DND-41 (cell line): ENCODE measurements at regions not wholly inside any gene's neighbourhood (a gene's known extent, or its start where the extent isn't known, plus 50 kb on each side); places are given as distances from the start of the nearest gene placed in this dataset.
"Not testable (repeated sequence)": the region's sequence is repeated elsewhere in the genome, so short reads cannot be mapped to it uniquely, and the experiment has no call there.

Experiments used
- ATAC-seq: fragments of 200-7000 bp; cut with Tn5 transposase; 3 replicates; pipeline ENCODE4 v1.9.1; 2021; ENCODE audit warnings: low read depth; ENCODE audit not compliant: insufficient read depth
- DNase-seq: peaks from one replicate; pipeline ENCODE4 v3.0.0-alpha.2; 2020
- H2AFZ ChIP-seq: 2 replicates; pipeline ENCODE4 v1.6.0; 2012; ENCODE audit warnings: low read depth, low read length
- H3K27ac ChIP-seq: 2 replicates; pipeline ENCODE4 v1.5.1; 2012; ENCODE audit warnings: low read length, inconsistent platforms
- H3K27me3 ChIP-seq: fragments of 200-600 bp; sonication (generic); 2 replicates; pipeline ENCODE4 v1.6.0; 2012; ENCODE audit warnings: low read length, mild to moderate bottlenecking, inconsistent platforms; ENCODE audit not compliant: insufficient read depth, poor library complexity
- H3K36me3 ChIP-seq: 2 replicates; pipeline ENCODE4 v1.5.1; 2012; ENCODE audit warnings: low read length, inconsistent platforms; ENCODE audit not compliant: insufficient read depth
- H3K4me1 ChIP-seq: 2 replicates; pipeline ENCODE4 v1.5.1; 2012; ENCODE audit warnings: mild to moderate bottlenecking, low read length; ENCODE audit not compliant: insufficient read depth
- H3K4me2 ChIP-seq: 2 replicates; pipeline ENCODE4 v1.6.0; 2012; ENCODE audit warnings: mild to moderate bottlenecking, moderate library complexity, low read length, inconsistent platforms; ENCODE audit not compliant: insufficient read depth
- H3K4me3 ChIP-seq, 2 experiments: fragments of 200-600 bp in 1 of 2; shearing (Covaris generic) in 1 of 2; 2 replicates each; pipeline ENCODE4 v1.5.1; 2012 to 2016; ENCODE audit warnings: inconsistent platforms in 2 of 2, low read length in 2 of 2, mild to moderate bottlenecking in 2 of 2, low read depth in 1 of 2, moderate library complexity in 1 of 2
- H3K79me2 ChIP-seq: 2 replicates; pipeline ENCODE4 v1.6.0; 2012; ENCODE audit warnings: low read length, inconsistent platforms; ENCODE audit not compliant: insufficient read depth
- H3K9ac ChIP-seq: 2 replicates; pipeline ENCODE4 v1.6.0; 2012; ENCODE audit warnings: low read depth, mild to moderate bottlenecking, inconsistent platforms, low read length, moderate library complexity
- H3K9me3 ChIP-seq: 2 replicates; pipeline ENCODE4 v1.5.1; 2012; ENCODE audit warnings: low read length, moderate library complexity, mild to moderate bottlenecking, inconsistent platforms; ENCODE audit not compliant: insufficient read depth, severe bottlenecking
- H4K20me1 ChIP-seq: 2 replicates; pipeline ENCODE4 v1.6.0; 2012; ENCODE audit warnings: low read length; ENCODE audit not compliant: insufficient read depth
- CTCF ChIP-seq: IDR thresholded peaks from 2 replicates; pipeline ENCODE4 v1.5.1; 2012; ENCODE audit warnings: borderline replicate concordance, low read length, moderate library complexity, mild to moderate bottlenecking; ENCODE audit not compliant: poor library complexity, severe bottlenecking; ENCODE audit errors: extremely low read depth
- EZH2 ChIP-seq: IDR thresholded peaks from 3 replicates; pipeline ENCODE4 v1.6.1; 2012; ENCODE audit warnings: borderline replicate concordance, low read depth, mild to moderate bottlenecking, moderate library complexity, low read length, inconsistent platforms; ENCODE audit not compliant: severe bottlenecking

GRCh38 chr1:173392895-173393658 is 84.1 kb upstream of the PRDX6 start:
- H3K4me3 ChIP-seq: no peak overlapping the region
- H3K4me1 ChIP-seq: no peaks in the 10 kb centered on the region
- ATAC-seq (no peak), DNase-seq (no peak)
- no peak overlapping the region for H2AFZ ChIP-seq
- H4K20me1 ChIP-seq: no peaks in the 10 kb centered on the region
- no peak for TF ChIP-seq EZH2
- H3K4me2 ChIP-seq: no peak overlapping the region
- H3K9ac ChIP-seq: no peak overlapping the region
- H3K79me2 ChIP-seq: no peaks in the 10 kb centered on the region
- H3K9me3 ChIP-seq: no peaks in the 10 kb centered on the region
- H3K27ac ChIP-seq: no peak overlapping the region
- H3K36me3 ChIP-seq: no peaks in the 10 kb centered on the region
- no peaks in the 10 kb centered on the region for H3K27me3 ChIP-seq

- no peak for DNase-seq
- Histone ChIP-seq H3K79me2 (no peaks in the 10 kb centered on the region), H3K4me2 (no peak overlapping the region), H3K27me3 (no peaks in the 10 kb centered on the region), H4K20me1 (no peaks in the 10 kb centered on the region), H3K9ac (no peak overlapping the region), H3K4me3 (no peak overlapping the region), H3K4me1 (no peaks in the 10 kb centered on the region), H3K36me3 (no peaks in the 10 kb centered on the region), H2AFZ (no peak overlapping the region), H3K27ac (no peak overlapping the region), H3K9me3 (no peaks in the 10 kb centered on the region)
- no peak for ATAC-seq
- TF ChIP-seq EZH2: no peak
- TF ChIP-seq CTCF: no peak
Observed at GRCh38 chr1:173393659-173394000, 83.5 kb upstream of the PRDX6 start.

GRCh38 chr1:173394813-173395212 is 82.3 kb upstream of the PRDX6 start:
- not testable (repeated sequence) for DNase-seq, H3K9me3 ChIP-seq, H3K9ac ChIP-seq, H3K4me2 ChIP-seq, ATAC-seq, H4K20me1 ChIP-seq, H3K4me3 ChIP-seq, H3K79me2 ChIP-seq, H3K4me1 ChIP-seq, H3K27me3 ChIP-seq, H3K36me3 ChIP-seq, H2AFZ ChIP-seq, H3K27ac ChIP-seq

- no peaks in the 10 kb centered on the region for H3K9me3 ChIP-seq
- no peak overlapping the region for H2AFZ ChIP-seq
- H3K27me3 ChIP-seq: no peaks in the 10 kb centered on the region
- TF ChIP-seq CTCF: no peak
- no peak for TF ChIP-seq EZH2
- H3K36me3 ChIP-seq: no peaks in the 10 kb centered on the region
- H3K4me1 ChIP-seq: no peaks in the 10 kb centered on the region
- no peak for DNase-seq
- H4K20me1 ChIP-seq: no peaks in the 10 kb centered on the region
- H3K27ac ChIP-seq: no peak overlapping the region
- no peak overlapping the region for H3K4me2 ChIP-seq
- H3K79me2 ChIP-seq: no peaks in the 10 kb centered on the region
- no peak overlapping the region for H3K4me3 ChIP-seq
- no peak for ATAC-seq
- H3K9ac ChIP-seq: no peak overlapping the region
Observed at GRCh38 chr1:173395762-173396161, 81.4 kb upstream of the PRDX6 start.
